ENCODE measurements at regions not wholly inside any gene's neighbourhood (a gene's known extent, or its start where the extent isn't known, plus 50 kb on each side); places are given as distances from the start of the nearest gene placed in this dataset.

DNA sequence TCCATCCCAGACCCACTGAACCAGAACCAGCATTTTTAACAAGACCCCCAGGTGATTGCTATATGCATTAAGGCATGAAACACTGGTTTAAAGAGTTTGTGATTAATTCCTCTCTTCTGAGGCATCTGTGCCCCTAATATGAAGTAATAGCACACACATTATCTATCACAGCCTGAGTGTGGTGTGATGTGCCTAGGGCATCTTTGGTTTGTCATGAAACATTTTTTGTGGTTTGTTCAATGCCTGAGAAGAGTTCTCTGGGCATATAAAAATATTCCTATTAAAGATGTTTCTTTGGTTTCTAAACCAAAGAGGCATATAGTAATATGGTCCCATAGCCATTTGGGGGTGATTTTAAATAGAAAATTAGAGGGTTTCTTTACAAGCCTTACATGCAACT is 221.7 kb upstream of the SPOPL start:
- Histone ChIP-seq H3K36me3 (no peaks in the 10 kb centered on the region), H3K4me1 (replicated peaks) (peaks cover 19% of the 10 kb centered on the region), H3K27ac (no peak overlapping the region), H3K9me3 (replicated peaks) (no peaks in the 10 kb centered on the region), H3K27me3 (replicated peaks) (no peaks in the 10 kb centered on the region), H3K4me3 (no peak overlapping the region)
- DNase-seq (ENCODE audit: low read depth in 1 of 2, low spot score in 2 of 2) = no peak

DNA sequence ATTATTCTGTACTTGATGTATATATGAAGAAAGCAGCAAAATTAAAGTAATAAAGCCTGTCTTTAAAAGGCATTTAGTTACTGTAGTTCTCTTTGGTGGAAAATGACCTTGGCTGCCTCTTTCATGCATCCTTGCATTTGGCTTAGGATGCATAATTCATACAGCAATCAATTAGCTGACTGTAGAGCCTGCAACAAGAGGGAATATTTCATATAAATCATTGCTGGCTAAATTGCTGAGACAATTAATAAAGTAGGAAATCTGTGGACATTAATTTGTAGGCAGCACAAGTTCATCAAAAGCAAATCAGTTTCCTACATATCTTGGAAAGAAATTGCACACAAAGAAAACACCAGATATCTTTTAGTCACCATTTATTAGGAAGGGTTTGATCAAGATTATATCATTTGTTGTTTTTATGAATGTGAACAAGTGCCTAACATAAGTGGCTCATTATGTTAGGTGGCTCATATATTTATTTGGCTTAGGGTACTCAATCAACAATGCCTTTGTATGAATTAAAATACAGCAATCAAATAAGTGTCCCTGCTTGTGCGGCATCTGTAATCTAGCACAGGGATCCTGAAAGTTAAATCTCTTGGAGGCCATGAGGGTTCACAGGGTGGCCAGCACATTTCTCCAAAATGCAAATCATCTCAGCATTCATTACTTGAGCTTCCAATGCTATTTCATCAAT is 220.4 kb upstream of the SPOPL start:
- H3K9me3 ChIP-seq (replicated peaks) = no peaks in the 10 kb centered on the region
- no peaks in the 10 kb centered on the region for H3K27me3 ChIP-seq (replicated peaks)
- no peaks in the 10 kb centered on the region for H3K36me3 ChIP-seq
- H3K4me3 ChIP-seq = no peak overlapping the region
- peaks cover 6% of the 10 kb centered on the region for H3K4me1 ChIP-seq (replicated peaks)
- DNase-seq (ENCODE audit: low read depth in 1 of 2, low spot score in 2 of 2) = no peak
- no peak overlapping the region for H3K27ac ChIP-seq

DNA sequence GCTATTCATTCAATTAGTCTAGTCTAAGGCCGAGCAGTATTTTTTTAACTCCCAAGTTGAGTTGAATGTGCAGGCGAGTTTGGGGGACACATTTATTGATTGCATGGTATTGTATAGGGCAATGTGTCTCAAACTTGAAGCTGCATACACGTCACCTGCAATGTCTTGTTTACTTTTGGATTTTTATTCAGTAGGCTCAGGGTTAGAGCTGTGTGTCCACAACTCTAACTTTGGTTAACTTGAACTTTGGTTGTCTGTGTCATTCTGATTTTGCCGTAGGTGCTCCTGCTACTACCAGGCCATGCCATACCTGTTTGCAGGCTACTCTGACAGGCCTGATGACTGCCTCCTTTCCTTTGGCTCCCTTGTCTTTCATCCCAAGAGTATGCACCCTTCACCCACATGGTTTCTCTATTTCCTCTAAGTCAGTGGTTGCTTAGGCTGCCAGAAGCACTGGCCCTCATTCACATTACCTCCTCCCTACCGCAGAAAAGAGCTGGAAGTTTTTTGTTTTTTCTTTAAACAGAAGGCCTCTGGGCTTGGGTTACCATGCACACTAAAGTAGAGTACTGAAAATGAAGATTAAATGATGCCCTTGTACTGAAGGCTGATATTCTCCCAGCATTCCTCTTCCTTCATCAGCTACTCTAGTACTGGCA is 219.4 kb upstream of the SPOPL start:
- Histone ChIP-seq H3K4me3 (no peak overlapping the region), H3K36me3 (no peaks in the 10 kb centered on the region), H3K4me1 (replicated peaks) (no peaks in the 10 kb centered on the region), H3K27me3 (replicated peaks) (no peaks in the 10 kb centered on the region), H3K9me3 (replicated peaks) (no peaks in the 10 kb centered on the region), H3K27ac (no peak overlapping the region)
- DNase-seq (ENCODE audit: low read depth in 1 of 2, low spot score in 2 of 2) = no peak

DNA sequence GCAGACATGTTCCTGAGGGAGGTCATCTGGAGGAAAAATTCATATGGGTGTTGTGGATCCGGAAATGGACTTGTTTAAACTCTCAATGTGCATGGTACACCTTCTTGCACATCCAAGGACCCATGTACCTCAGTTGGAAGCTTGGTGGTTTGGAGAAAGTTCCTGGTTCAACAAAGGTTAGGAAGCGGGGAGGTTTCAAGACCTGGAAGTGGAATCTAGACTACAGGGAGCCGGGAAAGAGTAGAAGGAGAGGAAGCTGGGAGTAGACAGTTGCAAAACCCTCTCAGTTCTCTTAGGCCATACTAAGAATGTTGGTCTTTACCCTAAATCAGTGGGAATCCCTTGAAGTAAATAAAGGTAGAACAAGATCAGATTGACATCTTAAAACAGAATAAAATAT is 209.8 kb upstream of the SPOPL start:
- Histone ChIP-seq H3K36me3 (no peaks in the 10 kb centered on the region), H3K4me3 (no peak overlapping the region), H3K27me3 (replicated peaks) (no peaks in the 10 kb centered on the region), H3K4me1 (replicated peaks) (no peaks in the 10 kb centered on the region), H3K9me3 (replicated peaks) (no peaks in the 10 kb centered on the region), H3K27ac (no peak overlapping the region)
- no peak for DNase-seq (ENCODE audit: low read depth in 1 of 2, low spot score in 2 of 2)

DNA sequence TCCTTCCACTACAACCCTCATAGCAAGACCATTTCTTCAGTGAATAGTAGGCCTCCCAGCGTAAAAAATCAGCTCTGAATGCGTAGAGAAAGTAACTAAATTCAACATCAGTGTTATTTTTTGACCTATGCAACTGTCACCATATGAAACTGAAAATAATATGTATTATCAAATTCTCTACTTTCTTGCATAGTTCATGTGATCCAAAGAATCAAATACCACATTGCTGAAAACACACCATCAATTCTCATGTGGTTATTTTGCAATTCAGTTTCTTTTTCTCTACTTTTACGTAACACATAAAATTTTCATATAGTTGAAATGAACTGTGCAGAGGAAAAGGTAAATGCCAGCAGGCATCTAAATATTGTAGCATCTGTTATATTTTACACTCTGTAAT is 208.5 kb upstream of the SPOPL start:
- no peaks in the 10 kb centered on the region for H3K27me3 ChIP-seq (replicated peaks)
- H3K4me1 ChIP-seq (replicated peaks) = no peaks in the 10 kb centered on the region
- no peaks in the 10 kb centered on the region for H3K9me3 ChIP-seq (replicated peaks)
- no peak overlapping the region for H3K4me3 ChIP-seq
- no peak for DNase-seq (ENCODE audit: low read depth in 1 of 2, low spot score in 2 of 2)
- H3K27ac ChIP-seq = no peak overlapping the region
- H3K36me3 ChIP-seq = no peaks in the 10 kb centered on the region

DNA sequence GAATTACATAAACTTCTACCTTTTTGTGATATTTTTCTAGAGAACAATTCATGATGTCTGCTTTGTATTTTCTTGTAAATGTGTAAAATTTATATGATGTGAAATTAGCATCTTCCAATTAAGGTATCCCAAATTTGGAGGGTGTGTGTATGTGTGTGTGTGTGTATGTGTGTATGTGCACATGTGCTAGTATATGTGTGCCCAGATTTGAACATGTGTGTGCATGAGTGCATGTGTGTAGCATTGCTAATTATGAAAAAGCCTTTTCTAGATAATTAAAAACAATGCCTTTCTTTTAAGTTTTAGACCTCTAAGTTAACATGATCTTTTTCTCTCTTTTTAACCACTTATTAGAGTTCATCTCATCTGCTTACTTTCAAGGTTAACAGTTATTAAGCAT is 208.0 kb upstream of the SPOPL start:
- no peaks in the 10 kb centered on the region for H3K9me3 ChIP-seq (replicated peaks)
- H3K27ac ChIP-seq = no peak overlapping the region
- H3K27me3 ChIP-seq (replicated peaks) = no peaks in the 10 kb centered on the region
- H3K4me1 ChIP-seq (replicated peaks) = no peaks in the 10 kb centered on the region
- H3K36me3 ChIP-seq = no peaks in the 10 kb centered on the region
- no peak overlapping the region for H3K4me3 ChIP-seq
- no peak for DNase-seq (ENCODE audit: low read depth in 1 of 2, low spot score in 2 of 2)

DNA sequence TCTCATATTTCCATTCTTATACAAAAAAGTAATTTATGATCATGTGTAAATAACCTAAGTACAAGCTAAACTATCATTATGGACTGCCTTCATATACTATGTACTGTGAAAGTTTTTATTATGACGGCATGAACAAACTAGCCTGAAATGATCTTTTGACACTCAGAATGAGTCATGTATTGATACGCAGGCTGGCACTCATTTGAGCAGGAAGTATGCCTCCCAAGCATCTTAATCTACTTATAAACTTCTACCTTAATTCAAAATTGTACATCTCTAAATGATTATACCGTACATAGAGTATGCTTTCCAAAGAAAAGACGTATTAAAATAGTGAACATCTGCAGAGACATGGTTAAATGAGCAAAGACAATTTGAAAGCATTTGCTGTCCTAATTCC is 207.1 kb upstream of the SPOPL start:
- H3K9me3 ChIP-seq (replicated peaks) = no peaks in the 10 kb centered on the region
- no peak for DNase-seq (ENCODE audit: low read depth in 1 of 2, low spot score in 2 of 2)
- H3K4me1 ChIP-seq (replicated peaks) = no peaks in the 10 kb centered on the region
- H3K4me3 ChIP-seq = no peak overlapping the region
- H3K36me3 ChIP-seq = no peaks in the 10 kb centered on the region
- H3K27me3 ChIP-seq (replicated peaks) = no peaks in the 10 kb centered on the region
- no peak overlapping the region for H3K27ac ChIP-seq

DNA sequence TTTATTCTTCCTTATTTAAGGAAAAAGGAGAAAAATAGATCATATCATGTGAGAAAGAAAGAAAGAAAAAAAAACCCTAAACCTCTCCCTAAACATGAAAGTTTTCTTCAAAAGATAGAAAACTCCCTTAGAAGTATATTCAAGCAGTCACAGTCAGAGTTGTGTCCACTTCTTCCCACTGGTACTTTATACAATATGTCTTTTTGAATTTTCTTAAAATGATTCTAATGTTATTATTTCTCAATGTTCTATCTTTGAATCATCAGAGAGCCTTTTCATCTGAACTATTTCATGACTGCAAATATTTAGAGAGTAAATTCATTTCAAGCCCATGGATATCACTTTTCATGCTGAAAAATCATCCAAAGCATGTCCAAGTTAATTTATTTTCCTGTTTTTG is 205.2 kb upstream of the SPOPL start:
- no peaks in the 10 kb centered on the region for H3K27me3 ChIP-seq (replicated peaks)
- no peak overlapping the region for H3K27ac ChIP-seq
- H3K36me3 ChIP-seq = no peaks in the 10 kb centered on the region
- no peak for DNase-seq (ENCODE audit: low read depth in 1 of 2, low spot score in 2 of 2)
- H3K4me3 ChIP-seq = no peak overlapping the region
- H3K9me3 ChIP-seq (replicated peaks) = no peaks in the 10 kb centered on the region
- H3K4me1 ChIP-seq (replicated peaks) = no peaks in the 10 kb centered on the region

DNA sequence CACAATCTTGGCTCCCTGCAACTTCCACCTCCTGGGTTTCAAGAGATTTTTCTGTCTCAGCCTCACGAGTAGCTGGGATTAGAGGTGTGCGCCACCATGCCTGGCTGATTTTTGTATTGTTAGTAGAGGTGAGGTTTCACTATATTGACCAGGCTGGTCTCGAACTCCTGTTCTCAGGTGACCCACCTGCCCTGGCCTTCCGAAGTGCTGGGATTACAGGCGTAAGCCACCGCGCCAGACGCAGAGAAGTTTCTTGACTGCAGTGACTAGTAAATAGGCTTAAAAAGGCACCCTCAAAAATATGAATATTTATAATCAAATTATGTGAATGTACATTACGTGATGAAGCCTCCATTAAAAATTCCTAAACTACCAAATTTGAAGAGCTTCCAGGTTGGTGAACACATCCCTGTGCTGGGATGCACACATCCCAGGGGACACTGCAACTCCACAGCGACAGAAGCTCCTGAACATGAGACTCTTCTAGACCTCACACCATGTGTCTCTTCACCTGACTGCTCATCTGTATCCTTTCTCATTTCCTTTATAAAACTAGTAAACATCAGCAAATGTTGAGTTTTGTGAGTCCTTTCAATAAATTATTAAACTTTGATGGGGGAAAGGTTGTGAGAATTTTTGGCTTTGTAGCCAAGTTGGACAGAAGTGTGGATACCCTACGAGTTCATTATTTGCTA is 203.3 kb upstream of the SPOPL start:
- Histone ChIP-seq H3K4me1 (replicated peaks) (no peaks in the 10 kb centered on the region), H3K27ac (no peak overlapping the region), H3K4me3 (no peak overlapping the region), H3K36me3 (no peaks in the 10 kb centered on the region), H3K27me3 (replicated peaks) (no peaks in the 10 kb centered on the region), H3K9me3 (replicated peaks) (no peaks in the 10 kb centered on the region)
- DNase-seq (ENCODE audit: low read depth in 1 of 2, low spot score in 2 of 2) = no peak

DNA sequence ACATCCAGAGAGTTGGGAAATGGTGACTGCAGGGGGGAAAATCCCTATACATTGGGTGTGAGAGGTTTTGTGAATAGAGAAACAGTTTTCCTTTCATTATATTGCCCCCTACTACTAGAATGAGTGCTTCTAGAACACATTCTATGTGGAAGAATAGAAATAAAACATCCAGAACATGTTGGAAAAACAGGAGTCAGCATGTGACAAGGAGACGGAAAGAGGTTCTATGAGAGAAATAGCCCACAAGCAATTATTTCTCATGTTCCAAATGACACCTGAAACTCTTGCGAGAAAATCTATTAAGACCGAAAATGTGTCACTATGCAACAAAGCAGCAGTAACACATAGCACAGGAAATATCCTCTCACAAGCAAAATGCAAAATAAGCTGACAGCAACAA is 202.7 kb upstream of the SPOPL start:
- H3K36me3 ChIP-seq = no peaks in the 10 kb centered on the region
- H3K27ac ChIP-seq = no peak overlapping the region
- H3K9me3 ChIP-seq (replicated peaks) = no peaks in the 10 kb centered on the region
- DNase-seq (ENCODE audit: low read depth in 1 of 2, low spot score in 2 of 2) = no peak
- no peaks in the 10 kb centered on the region for H3K27me3 ChIP-seq (replicated peaks)
- no peaks in the 10 kb centered on the region for H3K4me1 ChIP-seq (replicated peaks)
- no peak overlapping the region for H3K4me3 ChIP-seq

DNA sequence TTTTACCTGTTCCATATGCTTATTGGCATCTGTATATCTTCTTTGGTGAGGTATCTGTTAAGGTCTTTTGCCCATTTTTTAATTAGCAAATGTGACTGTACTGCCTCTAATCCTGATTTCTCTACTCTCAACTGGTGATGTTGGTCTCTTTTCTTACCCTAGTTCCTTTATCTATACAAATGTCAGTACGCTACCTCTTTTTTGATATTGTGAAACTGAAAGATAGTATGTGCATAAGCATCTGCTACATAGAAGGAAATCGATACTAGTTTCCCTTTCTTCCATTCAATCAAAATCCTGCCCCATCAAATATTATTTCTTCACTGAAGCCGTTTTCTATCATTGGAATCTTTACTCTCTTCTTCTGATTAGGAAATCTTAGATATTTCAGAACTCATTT is 194.9 kb upstream of the SPOPL start:
- Histone ChIP-seq H3K27ac (no peak overlapping the region), H3K27me3 (replicated peaks) (no peaks in the 10 kb centered on the region), H3K9me3 (replicated peaks) (no peaks in the 10 kb centered on the region), H3K4me1 (replicated peaks) (no peaks in the 10 kb centered on the region), H3K4me3 (no peak overlapping the region), H3K36me3 (no peaks in the 10 kb centered on the region)
- DNase-seq (ENCODE audit: low read depth in 1 of 2, low spot score in 2 of 2) = no peak

DNA sequence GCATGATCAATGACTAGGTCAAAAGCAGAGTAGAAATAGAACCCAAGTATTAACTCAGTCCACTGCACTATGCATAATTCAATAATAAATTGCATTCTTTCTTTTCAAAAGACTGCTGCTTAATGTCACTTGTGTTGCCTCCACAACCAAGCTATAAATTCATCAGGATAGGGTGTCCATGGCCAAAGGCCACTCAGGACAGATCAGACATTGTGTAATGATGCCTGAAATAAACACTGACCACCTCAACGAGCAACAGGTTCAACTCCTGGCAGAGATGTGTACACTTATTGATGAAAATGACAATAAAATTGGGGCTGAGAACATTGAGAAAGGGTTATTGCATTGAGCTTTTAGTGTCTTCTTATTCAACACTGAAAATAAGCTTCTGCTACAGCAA is 194.5 kb upstream of the SPOPL start:
- Histone ChIP-seq H3K27me3 (replicated peaks) (no peaks in the 10 kb centered on the region), H3K4me1 (replicated peaks) (no peaks in the 10 kb centered on the region), H3K36me3 (no peaks in the 10 kb centered on the region), H3K9me3 (replicated peaks) (no peaks in the 10 kb centered on the region), H3K27ac (no peak overlapping the region), H3K4me3 (no peak overlapping the region)
- DNase-seq (ENCODE audit: low read depth in 1 of 2, low spot score in 2 of 2) = no peak

DNA sequence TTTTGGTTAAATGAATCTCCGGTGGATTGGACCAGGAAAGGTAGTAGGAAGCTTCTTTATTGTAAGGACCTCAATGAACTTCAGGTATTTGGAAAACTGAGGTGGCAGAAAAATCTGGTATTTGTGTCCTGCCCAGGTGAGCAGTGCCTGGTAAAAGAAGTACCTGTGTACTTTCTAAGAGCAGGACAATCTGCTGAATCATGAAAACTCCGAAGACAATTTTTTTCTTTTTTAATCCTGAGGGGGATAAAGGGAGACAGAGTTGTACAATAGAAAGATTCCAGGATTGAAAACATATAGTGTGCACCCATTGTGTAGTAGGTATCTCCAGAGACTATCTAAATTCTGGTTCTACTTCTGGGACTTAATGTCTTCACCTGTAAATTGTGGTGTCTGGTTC is 191.8 kb upstream of the SPOPL start:
- no peaks in the 10 kb centered on the region for H3K36me3 ChIP-seq
- DNase-seq (ENCODE audit: low read depth in 1 of 2, low spot score in 2 of 2) = no peak
- H3K4me3 ChIP-seq = no peak overlapping the region
- no peaks in the 10 kb centered on the region for H3K27me3 ChIP-seq (replicated peaks)
- no peak overlapping the region for H3K27ac ChIP-seq
- no peaks in the 10 kb centered on the region for H3K9me3 ChIP-seq (replicated peaks)
- H3K4me1 ChIP-seq (replicated peaks) = no peaks in the 10 kb centered on the region

DNA sequence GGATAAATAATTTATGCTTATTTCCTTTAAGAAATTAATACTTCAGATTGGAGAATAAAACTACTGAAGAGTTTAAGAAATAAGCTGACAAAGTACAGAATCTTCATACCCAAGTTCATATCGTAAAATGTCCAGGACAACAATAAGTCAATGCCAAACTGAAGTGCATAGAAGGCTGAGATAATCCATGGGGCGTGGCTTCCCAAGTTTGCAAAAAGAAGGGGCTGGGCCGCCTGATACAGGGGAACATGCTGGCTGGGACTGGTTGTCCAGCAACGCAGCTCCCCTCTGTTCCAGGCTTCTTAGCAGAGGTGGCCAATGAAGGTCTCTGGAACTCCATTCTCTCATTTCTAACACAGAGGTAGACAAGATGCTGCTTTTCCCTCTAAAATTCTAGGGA is 189.5 kb upstream of the SPOPL start:
- Histone ChIP-seq H3K27me3 (replicated peaks) (no peaks in the 10 kb centered on the region), H3K4me3 (no peak overlapping the region), H3K4me1 (replicated peaks) (no peaks in the 10 kb centered on the region), H3K9me3 (replicated peaks) (no peaks in the 10 kb centered on the region), H3K36me3 (no peaks in the 10 kb centered on the region), H3K27ac (no peak overlapping the region)
- no peak for DNase-seq (ENCODE audit: low read depth in 1 of 2, low spot score in 2 of 2)
